ENCODE measurements at regions not wholly inside any gene's neighbourhood (a gene's known extent, or its start where the extent isn't known, plus 50 kb on each side); places are given as distances from the start of the nearest gene placed in this dataset.
A peak's percentile ranks its signal among the peaks of the same experiment; 100 is the strongest.
"Not testable (repeated sequence)": the region's sequence is repeated elsewhere in the genome, so short reads cannot be mapped to it uniquely, and the experiment has no call there.

- no peak for DNase-seq
Observed at GRCh38 chr9:71361357-71361756, 239.9 kb upstream of the TRPM3 start.

- no peak for DNase-seq
Observed at GRCh38 chr9:71357346-71357745, 235.9 kb upstream of the TRPM3 start.

DNA sequence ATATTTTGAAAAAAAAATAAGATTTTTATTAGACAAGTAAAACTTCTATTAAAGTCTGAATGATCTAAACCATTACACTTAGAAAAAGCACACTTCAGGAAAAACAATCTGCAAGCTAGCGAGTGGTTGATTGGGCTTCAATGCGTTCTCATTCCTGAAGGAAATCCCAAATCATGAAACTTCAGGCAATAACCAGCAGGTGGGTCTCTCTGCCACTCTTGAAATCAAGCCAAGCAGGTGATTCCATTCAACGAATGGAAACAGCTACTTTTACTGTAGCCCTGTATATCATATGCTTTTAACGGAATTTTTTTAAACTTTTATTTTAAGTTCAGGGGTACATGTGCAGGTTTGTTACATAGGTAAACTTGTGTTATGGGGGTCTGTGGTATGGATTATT is 234.5 kb upstream of the TRPM3 start:
- DNase-seq: no peak

GRCh38 chr9:71353720-71354119 is 232.3 kb upstream of the TRPM3 start:
- no peak for DNase-seq

DNA sequence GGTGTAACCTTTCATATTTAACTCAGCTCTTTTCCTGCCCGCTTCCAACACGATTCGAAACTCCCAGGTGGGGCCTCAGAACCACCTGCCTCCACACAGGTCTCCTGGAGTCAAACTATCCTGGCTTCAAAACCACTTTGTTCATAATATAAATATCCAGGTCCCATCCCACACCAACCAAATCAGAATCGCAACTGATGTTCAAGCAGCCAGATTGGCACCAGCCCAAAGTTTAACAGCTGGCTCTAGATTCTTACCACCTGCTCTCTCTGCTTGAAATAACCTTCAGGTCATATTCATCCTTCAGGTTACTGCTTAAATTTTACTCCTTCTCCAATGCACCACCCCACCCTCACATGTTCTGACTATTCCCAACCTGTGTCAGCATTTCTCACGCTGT is 231.4 kb upstream of the TRPM3 start:
- DNase-seq: peak in 1 of 2 experiments; percentile 4

- DNase-seq: no peak
Observed at GRCh38 chr9:71349218-71349617, 227.8 kb upstream of the TRPM3 start.

DNA sequence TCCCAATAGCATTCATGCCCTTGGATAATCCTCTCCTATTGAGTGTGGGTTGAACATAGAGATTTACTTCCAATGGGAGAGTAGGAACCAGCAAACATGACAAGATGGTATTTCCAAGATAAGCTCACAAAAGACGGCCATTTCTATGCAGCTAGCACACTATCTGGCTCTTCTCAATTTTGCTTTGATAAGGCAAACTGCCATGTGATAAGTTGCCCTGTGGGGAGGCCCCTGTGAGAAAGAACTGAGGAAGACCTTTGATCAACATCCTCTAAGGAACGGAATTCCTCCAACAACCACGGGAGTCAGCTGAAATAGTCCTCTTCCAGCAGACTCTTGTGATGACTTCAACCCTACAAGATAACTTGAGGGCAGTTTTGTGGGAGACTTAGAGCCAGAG is 211.9 kb upstream of the TRPM3 start:
- no peak for DNase-seq

GRCh38 chr9:71331603-71332002 is 210.2 kb upstream of the TRPM3 start:
- DNase-seq: no peak

DNA sequence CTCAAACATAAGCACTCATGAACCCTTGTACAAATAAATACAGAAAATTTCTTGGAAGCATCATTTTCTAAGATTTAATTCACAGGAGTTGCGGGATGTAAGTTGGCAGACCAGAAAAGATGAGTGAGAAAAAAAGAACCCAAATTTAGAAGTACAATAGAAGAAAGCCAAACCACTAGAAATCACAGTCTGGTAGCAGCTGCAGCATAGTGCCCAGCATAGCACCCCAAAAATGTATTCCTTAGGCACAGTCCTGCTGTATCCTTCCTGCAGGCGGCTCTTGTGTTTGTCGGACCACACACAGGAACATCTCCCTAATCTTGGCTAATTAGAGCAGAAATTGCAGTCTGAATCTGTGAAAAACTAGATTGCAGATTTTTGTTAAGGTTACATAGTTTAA is 208.5 kb upstream of the TRPM3 start:
- no peak for DNase-seq

DNA sequence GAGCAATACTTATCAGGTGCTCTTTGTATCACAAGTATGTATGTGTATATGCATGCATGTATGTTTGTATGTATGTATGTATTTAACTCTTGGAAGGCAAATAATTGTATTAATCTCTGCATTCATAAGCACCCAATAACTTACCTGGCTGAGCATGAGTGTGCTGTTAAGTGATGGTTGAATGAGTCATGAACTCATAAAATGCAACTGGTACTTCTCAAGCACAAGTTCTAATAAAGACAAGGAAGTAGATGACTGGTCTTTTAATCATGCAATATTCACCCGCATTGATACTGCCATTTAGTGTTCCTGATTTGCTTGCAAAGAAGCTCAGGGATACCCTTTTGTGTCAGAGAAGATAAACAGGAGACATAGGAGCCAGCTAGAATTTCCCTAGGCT is 204.9 kb upstream of the TRPM3 start:
- no peak for DNase-seq

DNA sequence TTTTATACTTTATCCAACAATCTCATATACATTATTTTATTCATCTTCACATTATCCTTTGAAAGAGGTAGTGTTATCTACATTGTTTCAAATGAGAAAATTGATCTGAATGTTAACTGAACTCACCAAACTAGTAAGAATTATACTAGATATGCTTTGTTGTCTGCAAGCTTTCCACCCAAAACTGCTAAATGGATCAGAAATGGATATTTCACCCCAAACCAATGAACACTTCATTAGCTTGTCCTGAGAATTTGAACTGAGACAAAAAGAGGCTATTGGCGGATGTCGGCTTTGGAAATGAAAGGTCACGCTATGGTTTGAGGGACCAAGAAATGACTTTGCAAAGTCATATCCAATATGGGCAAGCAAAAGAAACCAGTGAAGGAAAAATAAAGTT is 201.9 kb upstream of the TRPM3 start:
- DNase-seq: no peak

- DNase-seq: no peak
Observed at GRCh38 chr9:71322311-71322710, 200.9 kb upstream of the TRPM3 start.

GRCh38 chr9:71308454-71308853 is 187.0 kb upstream of the TRPM3 start:
- DNase-seq: no peak

DNA sequence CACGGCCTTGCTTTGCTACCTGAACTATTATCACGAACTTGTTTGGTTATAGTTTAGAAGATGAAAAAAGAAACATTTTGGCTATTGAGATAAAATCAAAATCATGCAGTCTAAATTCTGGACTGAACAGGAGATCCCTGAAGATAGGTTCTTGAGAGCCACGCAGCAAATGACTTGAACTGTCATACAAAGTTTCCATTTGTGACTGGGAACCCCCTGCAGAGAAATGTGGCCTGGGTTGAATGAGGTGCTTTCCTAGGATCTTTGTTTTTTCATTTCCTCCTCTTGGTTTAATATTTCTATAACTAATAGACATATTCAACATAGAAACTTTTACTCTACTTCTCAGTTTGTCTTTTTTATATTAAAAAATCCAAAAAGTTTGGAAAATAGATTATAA is 184.7 kb upstream of the TRPM3 start:
- no peak for DNase-seq

DNA sequence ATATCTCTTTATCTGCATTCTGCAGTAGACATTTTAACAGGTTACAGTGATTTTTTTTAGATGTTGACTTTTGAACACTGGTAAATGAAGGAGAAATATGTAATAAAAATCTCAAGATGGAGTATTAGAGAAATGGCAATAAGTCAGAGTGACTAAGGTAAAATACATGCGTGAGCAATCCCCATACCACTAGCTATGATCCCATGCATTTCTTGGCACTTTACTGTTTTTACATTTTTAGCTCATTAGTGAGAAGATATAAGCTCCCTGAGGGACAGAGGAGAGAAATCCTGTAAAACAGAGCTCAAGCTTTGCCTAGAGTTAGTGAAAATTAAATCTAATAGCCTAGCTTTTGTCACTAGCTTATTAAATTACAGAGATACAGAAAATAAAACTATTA is 181.9 kb upstream of the TRPM3 start:
- no peak for DNase-seq

- no peak for DNase-seq
Observed at GRCh38 chr9:71302776-71303175, 181.4 kb upstream of the TRPM3 start.

GRCh38 chr9:71295928-71296327 is 174.5 kb upstream of the TRPM3 start:
- DNase-seq: no peak

DNA sequence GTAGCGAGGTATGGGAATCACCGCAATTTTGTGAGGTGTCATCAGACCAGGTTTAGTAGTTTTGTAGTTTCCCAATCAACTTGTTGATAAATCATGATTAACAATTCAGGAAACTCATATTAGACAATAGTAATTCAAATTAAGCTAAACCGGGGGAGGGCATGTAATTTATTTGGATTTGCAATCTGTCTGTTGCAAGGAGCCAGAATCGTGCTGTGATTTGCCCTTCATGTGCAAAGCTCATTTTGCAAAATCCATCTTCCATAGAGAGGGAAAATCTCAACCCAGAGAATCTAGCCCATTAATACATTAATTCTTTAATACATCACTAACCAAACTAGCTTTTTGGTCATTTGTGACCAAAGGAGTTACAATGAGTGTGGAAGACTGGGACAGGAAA is 164.7 kb upstream of the TRPM3 start:
- no peak for DNase-seq

- DNase-seq: peak; percentile 44 to 64
Observed at GRCh38 chr9:71285191-71285656, 163.8 kb upstream of the TRPM3 start.

DNA sequence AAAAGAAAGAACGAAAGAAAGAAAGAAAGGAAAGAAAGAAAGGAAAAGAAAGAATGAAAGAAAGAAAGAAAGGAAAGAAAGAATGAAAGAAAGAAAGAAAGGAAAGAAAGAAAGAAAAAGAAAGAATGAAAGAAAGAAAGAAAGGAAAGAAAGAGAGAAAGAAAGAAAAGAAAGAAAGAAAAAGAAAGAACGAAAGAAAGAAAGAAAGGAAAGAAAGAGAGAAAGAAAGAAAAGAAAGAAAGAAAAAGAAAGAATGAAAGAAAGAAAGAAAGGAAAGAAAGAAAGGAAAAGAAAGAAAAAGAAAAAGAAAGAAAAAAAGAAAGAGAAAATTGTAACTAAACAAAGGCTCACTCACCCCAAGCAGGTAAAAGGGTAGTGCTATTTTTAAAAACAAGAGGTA is 160.7 kb upstream of the TRPM3 start:
- DNase-seq: not testable (repeated sequence)

GRCh38 chr9:71279151-71279739 is 157.8 kb upstream of the TRPM3 start:
- no peak for DNase-seq

DNA sequence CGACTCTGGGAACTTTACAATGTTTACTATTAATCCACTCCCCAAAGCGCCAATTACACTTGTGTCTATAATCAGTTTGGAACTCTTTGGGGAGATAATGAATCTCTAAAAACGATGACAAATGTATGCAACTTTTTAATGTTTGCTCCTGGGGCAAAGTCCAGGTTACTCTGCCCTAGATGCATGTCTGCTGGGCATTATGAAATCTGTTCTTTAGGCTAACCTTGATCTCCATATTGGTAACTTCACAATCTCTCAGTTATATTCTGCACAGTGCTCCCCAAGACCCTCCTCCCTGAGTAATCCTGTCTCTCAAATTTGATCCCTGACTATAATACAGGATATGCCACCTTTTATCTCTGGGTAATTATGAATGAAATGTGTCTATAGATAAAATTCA is 152.2 kb upstream of the TRPM3 start:
- no peak for DNase-seq

- DNase-seq: no peak
Observed at GRCh38 chr9:71271602-71272001, 150.2 kb upstream of the TRPM3 start.

- DNase-seq: no peak
Observed at GRCh38 chr9:71270554-71270953, 149.1 kb upstream of the TRPM3 start.

DNA sequence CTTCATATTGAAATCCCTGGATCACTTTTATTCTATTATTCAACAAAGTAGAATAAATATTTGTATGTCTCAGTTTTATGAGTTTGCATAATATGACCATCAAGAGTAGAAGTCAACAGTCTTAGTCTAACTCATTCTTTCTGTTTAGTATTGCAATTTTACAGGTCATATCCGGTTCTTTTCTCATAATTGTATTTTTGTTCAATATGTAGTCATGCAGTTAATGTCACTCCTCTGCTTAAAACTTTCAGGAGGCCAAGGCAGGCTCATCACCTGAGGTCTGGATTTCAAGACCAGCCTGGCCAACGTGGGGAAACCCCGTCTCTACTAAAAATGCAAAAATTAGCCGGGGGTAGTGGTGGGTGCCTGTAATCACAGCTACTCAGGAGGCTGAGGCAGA is 148.4 kb upstream of the TRPM3 start:
- DNase-seq: no peak
